ENCODE measurements at regions not wholly inside any gene's neighbourhood (a gene's known extent, or its start where the extent isn't known, plus 50 kb on each side); places are given as distances from the start of the nearest gene placed in this dataset.

GRCh38 chrX:25279510-25279909 lies 263.7 kb upstream of the ARX start:
- Histone ChIP-seq H3K4me3 (no peak overlapping the region), H3K27me3 (no peaks in the 10 kb centered on the region), H3K9me3 (no peaks in the 10 kb centered on the region), H3K36me3 (no peaks in the 10 kb centered on the region)
- no peak for DNase-seq

DNA sequence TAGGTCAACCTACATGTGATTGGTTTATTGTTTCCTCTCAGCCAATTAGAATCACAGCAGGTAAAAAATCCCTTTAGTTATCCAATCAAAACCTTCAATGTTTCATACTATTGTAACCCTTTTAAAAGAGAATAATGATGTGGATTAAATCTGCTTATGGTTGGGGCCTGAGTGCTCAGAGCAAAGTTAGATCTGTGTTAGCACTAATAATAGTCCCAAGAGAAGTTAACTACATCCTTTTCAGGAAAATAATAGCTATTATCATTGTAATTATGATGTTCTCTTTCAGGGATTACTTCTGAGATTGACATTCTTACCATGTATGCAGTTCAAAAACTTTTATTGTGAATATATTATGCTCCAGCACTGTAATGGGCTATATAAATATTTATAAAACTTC lies 262.6 kb upstream of the ARX start:
- H3K9me3 ChIP-seq: no peaks in the 10 kb centered on the region
- no peaks in the 10 kb centered on the region for H3K27me3 ChIP-seq
- no peak for DNase-seq
- no peak overlapping the region for H3K4me3 ChIP-seq
- no peaks in the 10 kb centered on the region for H3K36me3 ChIP-seq

GRCh38 chrX:25277574-25277973 lies 261.8 kb upstream of the ARX start:
- Histone ChIP-seq H3K36me3 (no peaks in the 10 kb centered on the region), H3K9me3 (no peaks in the 10 kb centered on the region), H3K27me3 (no peaks in the 10 kb centered on the region), H3K4me3 (no peak overlapping the region)
- no peak for DNase-seq

- DNase-seq: no peak
- Histone ChIP-seq H3K27me3 (no peaks in the 10 kb centered on the region), H3K4me3 (no peak overlapping the region), H3K36me3 (no peaks in the 10 kb centered on the region), H3K9me3 (no peaks in the 10 kb centered on the region)
Measured at GRCh38 chrX:25275159-25275558, 259.4 kb upstream of the ARX start.

DNA sequence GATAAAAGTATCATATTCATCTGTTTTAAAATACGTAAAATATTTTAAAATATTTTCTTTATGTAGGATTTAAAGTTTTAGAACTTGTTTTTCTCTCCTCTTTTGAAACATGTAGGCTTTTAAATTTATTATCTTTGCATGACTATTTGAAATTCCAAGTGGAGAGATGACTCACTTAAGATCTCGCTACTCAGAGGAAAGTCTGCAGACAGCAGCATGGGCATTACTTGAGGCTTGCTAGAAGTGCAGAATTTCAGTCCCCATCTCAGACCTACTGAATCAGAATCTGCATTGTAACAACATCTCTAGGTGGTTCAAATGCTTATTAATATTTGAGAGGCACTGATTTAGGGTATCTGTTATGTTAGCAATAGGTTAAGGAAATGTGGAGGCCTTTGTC lies 225.7 kb upstream of the ARX start:
- DNase-seq: no peak
- H3K36me3 ChIP-seq: no peaks in the 10 kb centered on the region
- H3K4me3 ChIP-seq: no peak overlapping the region
- no peaks in the 10 kb centered on the region for H3K9me3 ChIP-seq
- no peaks in the 10 kb centered on the region for H3K27me3 ChIP-seq

DNA sequence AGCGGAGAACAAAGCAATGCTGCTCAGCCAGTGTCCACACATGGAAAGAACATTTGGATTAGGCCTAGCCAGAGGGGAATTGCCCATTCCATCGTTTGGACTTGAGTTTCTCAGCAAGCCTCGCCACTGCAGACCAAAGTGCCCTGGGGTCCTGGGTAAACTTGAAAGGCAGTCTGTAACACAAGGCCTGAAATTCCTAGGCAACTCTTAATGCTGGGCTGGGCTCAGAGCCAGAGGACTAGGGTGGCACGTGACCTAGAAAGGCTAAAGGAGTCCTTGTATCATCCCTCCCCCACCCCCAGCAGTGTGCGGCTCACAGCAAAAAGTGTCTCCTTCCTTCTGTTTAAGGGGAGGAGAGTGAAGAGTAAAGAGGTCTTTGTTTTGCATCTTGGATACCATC lies 210.4 kb upstream of the ARX start:
- Histone ChIP-seq H3K27me3 (no peaks in the 10 kb centered on the region), H3K9me3 (no peaks in the 10 kb centered on the region), H3K4me3 (no peak overlapping the region), H3K36me3 (no peaks in the 10 kb centered on the region)
- DNase-seq: no peak

- Histone ChIP-seq H3K4me3 (no peak overlapping the region), H3K27me3 (no peaks in the 10 kb centered on the region), H3K36me3 (no peaks in the 10 kb centered on the region), H3K9me3 (no peaks in the 10 kb centered on the region)
- DNase-seq: no peak
Measured at GRCh38 chrX:25219480-25219879, 203.7 kb upstream of the ARX start.

- DNase-seq: no peak
- Histone ChIP-seq H3K36me3 (no peaks in the 10 kb centered on the region), H3K27me3 (no peaks in the 10 kb centered on the region), H3K9me3 (no peaks in the 10 kb centered on the region), H3K4me3 (no peak overlapping the region)
Measured at GRCh38 chrX:25213611-25214010, 197.8 kb upstream of the ARX start.

- Histone ChIP-seq H3K4me3 (no peak overlapping the region), H3K27me3 (no peaks in the 10 kb centered on the region), H3K36me3 (no peaks in the 10 kb centered on the region), H3K9me3 (no peaks in the 10 kb centered on the region)
- no peak for DNase-seq
Measured at GRCh38 chrX:25207803-25208475, 192.2 kb upstream of the ARX start.

DNA sequence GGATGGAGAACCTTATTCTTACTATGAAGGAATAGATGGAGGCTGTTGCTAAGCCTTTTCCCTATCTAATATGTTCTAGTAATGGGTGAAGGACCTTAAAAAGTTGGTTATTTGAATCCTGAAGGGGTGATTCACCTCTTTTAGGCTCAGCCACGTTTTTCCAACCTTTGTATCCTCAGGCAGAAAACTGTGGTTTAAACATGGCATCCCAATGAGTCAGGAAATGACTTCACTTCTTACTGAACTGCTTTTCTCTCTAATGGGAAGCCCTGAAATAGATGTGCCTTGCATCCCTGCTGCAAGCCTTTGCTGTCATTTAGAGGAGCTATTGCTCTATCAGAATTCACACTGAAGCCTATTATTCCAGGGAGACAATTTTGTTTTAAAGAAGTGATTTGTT lies 191.0 kb upstream of the ARX start:
- no peak for DNase-seq
- Histone ChIP-seq H3K4me3 (no peak overlapping the region), H3K27me3 (no peaks in the 10 kb centered on the region), H3K36me3 (no peaks in the 10 kb centered on the region), H3K9me3 (no peaks in the 10 kb centered on the region)

DNA sequence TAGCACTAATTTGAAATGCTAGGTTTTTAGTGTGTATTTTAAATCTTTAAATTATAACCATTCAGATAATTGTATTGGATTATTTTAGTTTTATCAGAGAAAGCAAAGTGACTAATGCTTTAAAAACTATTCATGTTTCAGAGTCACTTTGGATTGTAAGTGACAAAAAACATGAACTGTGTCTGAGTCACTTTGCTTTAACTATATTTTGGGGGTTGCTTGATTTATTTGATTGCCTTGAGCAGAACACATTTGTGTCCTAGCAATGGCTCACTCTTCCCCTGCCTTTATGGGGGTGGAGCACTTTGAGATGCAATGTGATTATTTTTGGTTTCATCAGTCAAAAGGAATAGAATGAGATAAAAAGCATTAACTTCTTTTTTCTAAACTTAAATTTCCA lies 188.4 kb upstream of the ARX start:
- H3K9me3 ChIP-seq: no peaks in the 10 kb centered on the region
- H3K36me3 ChIP-seq: no peaks in the 10 kb centered on the region
- no peak overlapping the region for H3K4me3 ChIP-seq
- no peaks in the 10 kb centered on the region for H3K27me3 ChIP-seq
- DNase-seq: no peak

GRCh38 chrX:25202827-25203226 lies 187.1 kb upstream of the ARX start:
- H3K27me3 ChIP-seq: no peaks in the 10 kb centered on the region
- no peak overlapping the region for H3K4me3 ChIP-seq
- H3K36me3 ChIP-seq: no peaks in the 10 kb centered on the region
- DNase-seq: no peak
- no peaks in the 10 kb centered on the region for H3K9me3 ChIP-seq

- no peaks in the 10 kb centered on the region for H3K27me3 ChIP-seq
Measured at GRCh38 chrX:25198891-25199290, 183.1 kb upstream of the ARX start.

GRCh38 chrX:25198253-25198652 lies 182.5 kb upstream of the ARX start:
- no peaks in the 10 kb centered on the region for H3K9me3 ChIP-seq
- H3K27me3 ChIP-seq: no peaks in the 10 kb centered on the region
- H3K4me3 ChIP-seq: no peak overlapping the region
- H3K36me3 ChIP-seq: no peaks in the 10 kb centered on the region
- DNase-seq: no peak

More at GRCh38 chrX:25198891-25199290, 183.1 kb upstream of the ARX start:
- H3K4me3 ChIP-seq: no peak overlapping the region
- DNase-seq: no peak
- H3K9me3 ChIP-seq: no peaks in the 10 kb centered on the region
- H3K36me3 ChIP-seq: no peaks in the 10 kb centered on the region

DNA sequence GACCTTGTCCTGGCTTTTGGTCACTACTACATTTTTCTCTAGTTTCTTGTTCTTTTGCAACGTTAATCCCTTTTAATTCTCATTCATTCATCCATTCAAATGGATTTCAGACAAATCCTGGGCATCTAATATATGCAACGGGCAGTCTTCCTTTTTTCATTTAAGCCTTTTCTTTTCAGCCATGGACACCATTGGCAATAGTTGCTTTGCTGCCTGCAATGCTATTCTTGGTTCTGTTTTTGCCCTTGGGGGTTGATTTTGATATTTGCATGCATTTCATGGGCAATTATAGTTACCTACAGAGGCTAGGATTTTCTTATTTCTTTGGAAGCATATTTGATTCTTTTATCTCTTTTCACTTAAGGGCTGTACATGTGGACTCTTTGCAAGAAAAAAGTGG lies 180.5 kb upstream of the ARX start:
- DNase-seq: no peak
- H3K36me3 ChIP-seq: no peaks in the 10 kb centered on the region
- no peak overlapping the region for H3K4me3 ChIP-seq
- H3K27me3 ChIP-seq: no peaks in the 10 kb centered on the region
- H3K9me3 ChIP-seq: no peaks in the 10 kb centered on the region

GRCh38 chrX:25191403-25191802 lies 175.6 kb upstream of the ARX start:
- Histone ChIP-seq H3K9me3 (no peaks in the 10 kb centered on the region), H3K36me3 (no peaks in the 10 kb centered on the region), H3K4me3 (no peak overlapping the region), H3K27me3 (no peaks in the 10 kb centered on the region)
- no peak for DNase-seq

- no peak overlapping the region for H3K4me3 ChIP-seq
- H3K36me3 ChIP-seq: no peaks in the 10 kb centered on the region
- no peaks in the 10 kb centered on the region for H3K9me3 ChIP-seq
- no peak for DNase-seq
- H3K27me3 ChIP-seq: no peaks in the 10 kb centered on the region
Measured at GRCh38 chrX:25181775-25182174, 166.0 kb upstream of the ARX start.

GRCh38 chrX:25180242-25180641 lies 164.5 kb upstream of the ARX start:
- Histone ChIP-seq H3K36me3 (no peaks in the 10 kb centered on the region), H3K27me3 (no peaks in the 10 kb centered on the region), H3K9me3 (no peaks in the 10 kb centered on the region), H3K4me3 (no peak overlapping the region)
- DNase-seq: no peak

DNA sequence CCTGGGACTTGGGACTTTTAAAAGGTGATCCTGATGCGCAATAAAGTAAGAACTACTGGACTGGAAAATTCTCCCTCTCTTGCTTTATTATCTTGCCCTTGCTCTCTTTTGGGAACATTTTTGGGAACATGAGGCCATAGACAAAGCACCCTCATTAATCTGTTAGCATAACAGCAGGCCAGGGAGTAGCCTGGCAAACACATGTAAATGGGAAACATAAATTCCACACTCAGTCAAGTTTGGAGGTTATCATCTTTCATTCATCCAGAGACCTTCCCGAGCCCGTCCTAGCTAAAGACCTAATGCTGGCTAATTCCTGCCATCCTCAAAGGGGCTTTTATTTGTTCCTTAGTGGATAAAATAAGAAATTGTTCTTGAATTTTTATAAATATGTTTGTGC lies 162.8 kb upstream of the ARX start:
- Histone ChIP-seq H3K27me3 (no peaks in the 10 kb centered on the region), H3K36me3 (no peaks in the 10 kb centered on the region), H3K4me3 (no peak overlapping the region), H3K9me3 (no peaks in the 10 kb centered on the region)
- no peak for DNase-seq
